HCT116 (cell line): ENCODE measurements at regions not wholly inside any gene's neighbourhood (a gene's known extent, or its start where the extent isn't known, plus 50 kb on each side); places are given as distances from the start of the nearest gene placed in this dataset.

ENCODE experiments used
- ATAC-seq: fragments of 200-7000 bp; cut with Tn5 transposase; 2 replicates; pipeline ENCODE4 v1.9.1; 2020; ENCODE audit warnings: mild to moderate bottlenecking, moderate library complexity
- BruUV-seq: library from RNA; stranded (reverse); fragments of 400-500 nt; replicated peaks from 2 replicates; lab custom pipeline; 2021; lab: Mats Ljungman, UMichigan
- CTCF ChIA-PET: fragments of 300-600 bp; sonication (Branson Sonifier 250); formaldehyde crosslinking; loops from one replicate; lab custom pipeline; 2021; ENCODE audit warnings: antibody characterized with exemption; lab: Charles Lee
- POLR2A ChIA-PET: fragments of 300-600, 350-600 bp; sonication (Branson Sonifier 250); formaldehyde crosslinking; loops from one replicate; lab custom pipeline; 2021; ENCODE audit warnings: antibody characterized with exemption; lab: Charles Lee
- RAD21 ChIA-PET, 2 experiments: fragments of 300-600 bp; sonication (Branson Sonifier 250); formaldehyde crosslinking; loops; one replicate each; lab custom pipeline; 2023; ENCODE audit warnings: low total read pairs in 2 of 2; ENCODE audit not compliant: uncharacterized antibody in 2 of 2, unreplicated experiment in 2 of 2, low non-redundant PET in 1 of 2; lab: Charles Lee
- DNase-seq: peaks from one replicate; pipeline ENCODE4 v3.0.0-alpha.2; 2010; ENCODE audit warnings: low read depth, low spot score
- H2AFZ ChIP-seq: fragments of 200-600 bp; shearing (Covaris generic), sonication (generic); 2 replicates; pipeline ENCODE4 v1.6.1; 2017; ENCODE audit warnings: low read depth, mixed run types, mixed read lengths, antibody characterized with exemption, low read length; ENCODE audit not compliant: poor library complexity, severe bottlenecking
- H3K27ac ChIP-seq: 2 replicates; pipeline ENCODE4 v1.5.1; 2012; ENCODE audit warnings: low read depth, low read length
- H3K27me3 ChIP-seq: fragments of 200-600 bp; sonication (generic); 2 replicates; pipeline ENCODE4 v1.6.1; 2016; ENCODE audit warnings: mixed run types, low read length, mixed read lengths; ENCODE audit not compliant: insufficient read depth
- H3K36me3 ChIP-seq, 2 experiments: fragments of 200-500 bp in 1 of 2; fragments of 200-600 bp in 1 of 2; sonication (Bioruptor generic) in 1 of 2; sonication (generic) in 1 of 2; 2 replicates each; pipeline versions ENCODE4 v1.5.1 to v1.6.1; 2014 to 2016; ENCODE audit warnings: low read length in 2 of 2, inconsistent platforms in 1 of 2, mixed read lengths in 1 of 2, mixed run types in 1 of 2; ENCODE audit not compliant: insufficient read depth in 2 of 2, control insufficient read depth in 1 of 2
- H3K4me1 ChIP-seq, 2 experiments: fragments of 200-600 bp in 1 of 2; sonication (generic) in 1 of 2; 2 replicates each; pipeline versions ENCODE4 v1.5.1 to v1.6.1; 2012 to 2017; ENCODE audit warnings: low read length in 2 of 2, inconsistent platforms in 1 of 2, mild to moderate bottlenecking in 1 of 2, mixed read lengths in 1 of 2, mixed run types in 1 of 2, moderate library complexity in 1 of 2; ENCODE audit not compliant: insufficient read depth in 2 of 2, control insufficient read depth in 1 of 2
- H3K4me2 ChIP-seq: fragments of 200-600 bp; sonication (generic); 2 replicates; pipeline ENCODE4 v1.6.1; 2017; ENCODE audit warnings: mixed run types, low read length, mixed read lengths
- H3K4me3 ChIP-seq, 2 experiments: fragments of 200-600 bp in 1 of 2; sonication (generic) in 1 of 2; replicated peaks in 1 of 2; 2 replicates each; pipeline ENCODE4 v1.5.1; 2011 to 2016; ENCODE audit warnings: low read length in 2 of 2, control low read depth in 1 of 2, low read depth in 1 of 2, mild to moderate bottlenecking in 1 of 2, mixed read lengths in 1 of 2, mixed run types in 1 of 2
- H3K79me2 ChIP-seq: fragments of 200-600 bp; sonication (generic); 2 replicates; pipeline ENCODE4 v1.6.1; 2017; ENCODE audit warnings: mild to moderate bottlenecking, mixed run types, low read length, moderate library complexity, mixed read lengths; ENCODE audit not compliant: insufficient read depth
- H3K9ac ChIP-seq: fragments of 200-600 bp; sonication (generic); 2 replicates; pipeline ENCODE4 v1.6.1; 2016; ENCODE audit warnings: low read length, mixed read lengths
- H3K9me2 ChIP-seq: fragments of 200-600 bp; sonication (generic), shearing (Covaris generic); 2 replicates; pipeline ENCODE4 v1.6.1; 2017; ENCODE audit warnings: mixed run types, mild to moderate bottlenecking, moderate library complexity; ENCODE audit not compliant: insufficient read depth
- H3K9me3 ChIP-seq, 2 experiments: fragments of 200-500 bp in 1 of 2; fragments of 200-600 bp in 1 of 2; sonication (Bioruptor generic) in 1 of 2; sonication (generic) in 1 of 2; 2 replicates each; pipeline ENCODE4 v1.6.1; 2014 to 2017; ENCODE audit warnings: low read length in 2 of 2, mixed read lengths in 2 of 2, inconsistent platforms in 1 of 2, low read depth in 1 of 2, mild to moderate bottlenecking in 1 of 2, mixed run types in 1 of 2, moderate library complexity in 1 of 2; ENCODE audit not compliant: control insufficient read depth in 1 of 2, insufficient read depth in 1 of 2
- H4K20me1 ChIP-seq: fragments of 200-600 bp; sonication (generic), shearing (Covaris generic); 2 replicates; pipeline ENCODE4 v1.6.1; 2017; ENCODE audit warnings: mixed run types, mild to moderate bottlenecking, moderate library complexity; ENCODE audit not compliant: insufficient read depth
- CBX3 ChIP-seq: IDR thresholded peaks from 2 replicates; pipeline ENCODE4 v1.6.1; 2012; ENCODE audit warnings: low read depth
- CTCF ChIP-seq, 3 experiments: fragments of 200-600 bp in 1 of 3; sonication (generic) in 1 of 3; IDR thresholded peaks in 2 of 3; conservative IDR thresholded peaks in 1 of 3; 2 replicates each; pipeline ENCODE4 v1.5.1; 2012 to 2017; ENCODE audit warnings: low read depth in 2 of 3, low read length in 2 of 3, antibody characterized with exemption in 1 of 3, borderline replicate concordance in 1 of 3, control low read depth in 1 of 3, mild to moderate bottlenecking in 1 of 3, mixed read lengths in 1 of 3, mixed run types in 1 of 3, moderate library complexity in 1 of 3; ENCODE audit not compliant: insufficient read depth in 1 of 3
- ELF1 ChIP-seq: IDR thresholded peaks from 2 replicates; pipeline ENCODE4 v1.6.1; 2012; ENCODE audit warnings: low read depth, borderline replicate concordance
- EZH2 ChIP-seq: fragments of 200-600 bp; sonication (generic); IDR thresholded peaks from 2 replicates; pipeline ENCODE4 v1.6.1; 2017; ENCODE audit warnings: antibody characterized with exemption, mixed run types
- EZH2phosphoT487 ChIP-seq: fragments of 200-600 bp; IDR thresholded peaks from 2 replicates; pipeline ENCODE4 v1.6.1; 2018; ENCODE audit warnings: antibody characterized with exemption, borderline replicate concordance
- FOSL1 ChIP-seq: IDR thresholded peaks from 2 replicates; pipeline ENCODE4 v1.6.1; 2012; ENCODE audit warnings: low read depth
- POLR2A ChIP-seq: IDR thresholded peaks from 2 replicates; pipeline ENCODE4 v1.7.0; 2011; ENCODE audit warnings: borderline replicate concordance; ENCODE audit not compliant: insufficient read depth, insufficient read length; ENCODE audit errors: extremely low read depth
- REST ChIP-seq: IDR thresholded peaks from 2 replicates; pipeline ENCODE4 v1.6.1; 2012; ENCODE audit warnings: low read depth
- SP1 ChIP-seq: IDR thresholded peaks from 2 replicates; pipeline ENCODE4 v1.6.1; 2012; ENCODE audit warnings: low read depth
- SRF ChIP-seq: IDR thresholded peaks from 2 replicates; pipeline ENCODE4 v1.6.1; 2012; ENCODE audit warnings: low read depth
- YY1 ChIP-seq: IDR thresholded peaks from 2 replicates; pipeline ENCODE4 v1.6.1; 2011; ENCODE audit warnings: low read length, low read depth, moderate library complexity, mild to moderate bottlenecking; ENCODE audit not compliant: insufficient replicate concordance; ENCODE audit errors: extremely low read depth
- ZFX ChIP-seq: fragments of 450-650 bp; IDR thresholded peaks from 2 replicates; pipeline ENCODE4 v1.6.1; 2017
- ZNF274 ChIP-seq: fragments of 200-500 bp; sonication (Bioruptor generic); IDR thresholded peaks from 2 replicates; pipeline ENCODE4 v1.6.1; 2014; ENCODE audit warnings: mild to moderate bottlenecking, low read depth, low read length, inconsistent platforms
- intact Hi-C: fragments of 100-400 bp; cut with micrococcal nuclease; formaldehyde crosslinking; loops from 2 replicates; pipeline ENCODE4 v1.10.0; 2022
- TF ChIP-seq, protein P1 (sequence below): IDR thresholded peaks from 2 replicates; pipeline ENCODE4 v1.6.1; 2011; ENCODE audit warnings: mild to moderate bottlenecking, low read length, moderate library complexity; ENCODE audit not compliant: insufficient replicate concordance; ENCODE audit errors: extremely low read depth

DNA sequence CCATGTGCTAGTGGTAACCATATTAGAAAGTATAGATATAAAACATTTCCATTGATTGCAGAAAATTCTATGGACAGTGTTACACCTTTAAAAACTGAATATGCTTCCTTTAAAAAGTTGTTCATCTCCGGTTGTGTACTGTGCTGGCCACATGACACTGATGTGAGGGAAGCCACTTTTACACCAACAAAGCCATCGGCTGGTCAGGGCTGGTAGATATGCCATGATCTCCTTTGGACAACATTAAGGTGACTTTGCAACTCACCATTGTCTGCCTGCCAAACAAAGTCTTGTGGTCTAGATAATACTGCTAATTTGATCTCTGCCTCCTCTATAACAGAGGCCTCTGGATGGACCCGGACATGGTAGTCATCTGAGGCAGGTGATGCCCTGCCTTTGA is 156.0 kb upstream of the RARB start:
- H3K4me1 ChIP-seq: no peaks in the 10 kb centered on the region
- H3K9me3 ChIP-seq: no peaks in the 10 kb centered on the region
- intact Hi-C loops: no loop called here
- ChIA-PET POLR2A (no interaction called here), RAD21 (no interaction called here), CTCF (no interaction called here)
- TF ChIP-seq SP1 (no peak), ZNF274 (no peak), CTCF (IDR thresholded peaks at IDR 0.05 in 2 of 3, conservative IDR thresholded peaks at IDR 0.05 in 1 of 3; ENCODE audit: borderline replicate concordance in 1 of 3, insufficient read depth in 1 of 3, low read depth in 2 of 3, low read length in 2 of 3) (no peak), REST (no peak), EZH2phosphoT487 (no peak), ELF1 (no peak), YY1 (no peak), SRF (no peak), FOSL1 (no peak), ZFX (no peak), EZH2 (no peak), CBX3 (no peak), POLR2A (no peak)
- TF ChIP-seq, protein P1, sequence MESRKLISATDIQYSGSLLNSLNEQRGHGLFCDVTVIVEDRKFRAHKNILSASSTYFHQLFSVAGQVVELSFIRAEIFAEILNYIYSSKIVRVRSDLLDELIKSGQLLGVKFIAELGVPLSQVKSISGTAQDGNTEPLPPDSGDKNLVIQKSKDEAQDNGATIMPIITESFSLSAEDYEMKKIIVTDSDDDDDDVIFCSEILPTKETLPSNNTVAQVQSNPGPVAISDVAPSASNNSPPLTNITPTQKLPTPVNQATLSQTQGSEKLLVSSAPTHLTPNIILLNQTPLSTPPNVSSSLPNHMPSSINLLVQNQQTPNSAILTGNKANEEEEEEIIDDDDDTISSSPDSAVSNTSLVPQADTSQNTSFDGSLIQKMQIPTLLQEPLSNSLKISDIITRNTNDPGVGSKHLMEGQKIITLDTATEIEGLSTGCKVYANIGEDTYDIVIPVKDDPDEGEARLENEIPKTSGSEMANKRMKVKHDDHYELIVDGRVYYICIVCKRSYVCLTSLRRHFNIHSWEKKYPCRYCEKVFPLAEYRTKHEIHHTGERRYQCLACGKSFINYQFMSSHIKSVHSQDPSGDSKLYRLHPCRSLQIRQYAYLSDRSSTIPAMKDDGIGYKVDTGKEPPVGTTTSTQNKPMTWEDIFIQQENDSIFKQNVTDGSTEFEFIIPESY: no peak
- no peak overlapping the region for H2AFZ ChIP-seq
- BruUV-seq: no TSS peak
- H3K9ac ChIP-seq: no peak overlapping the region
- no peaks in the 10 kb centered on the region for H3K36me3 ChIP-seq
- H4K20me1 ChIP-seq: no peaks in the 10 kb centered on the region; the same call in 1 of the 2 replicates
- H3K9me2 ChIP-seq: no peaks in the 10 kb centered on the region
- no peaks in the 10 kb centered on the region for H3K79me2 ChIP-seq
- no peak overlapping the region for H3K27ac ChIP-seq
- DNase-seq (no peak), ATAC-seq (no peak)
- H3K4me3 ChIP-seq: no peak overlapping the region
- H3K27me3 ChIP-seq: no peaks in the 10 kb centered on the region; the same call in 1 of the 2 replicates
- no peak overlapping the region for H3K4me2 ChIP-seq
